ENCODE measurements at regions not wholly inside any gene's neighbourhood (a gene's known extent, or its start where the extent isn't known, plus 50 kb on each side); places are given as distances from the start of the nearest gene placed in this dataset.

DNA sequence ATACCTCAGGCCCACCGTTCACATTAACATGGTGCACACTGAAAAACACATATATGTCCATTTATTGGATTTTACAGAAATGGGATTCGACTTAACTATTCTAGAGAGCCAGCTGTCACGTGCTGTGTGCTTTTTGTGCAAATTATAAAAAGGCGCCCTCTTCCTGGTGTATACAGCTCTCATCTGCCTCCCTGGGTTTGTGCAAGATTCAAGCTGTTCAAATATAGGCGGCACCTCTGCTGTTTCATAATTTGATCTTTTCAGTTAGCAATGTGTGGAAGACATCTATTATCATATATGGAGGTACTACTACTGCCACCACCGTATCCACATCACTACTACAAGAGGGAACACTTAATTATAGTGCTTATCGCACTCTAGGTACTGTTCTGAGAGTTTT is 187.6 kb downstream of the EBLN2 start:
- TF ChIP-seq CTCF (IDR thresholded peaks at IDR 0.05) (no peak), POLR2AphosphoS5 (IDR thresholded peaks at IDR 0.05) (no peak)

Data from breast epithelium (tissue), 3 donors.